ENCODE measurements at regions not wholly inside any gene's neighbourhood (a gene's known extent, or its start where the extent isn't known, plus 50 kb on each side); places are given as distances from the start of the nearest gene placed in this dataset.

- TF ChIP-seq, protein P1, sequence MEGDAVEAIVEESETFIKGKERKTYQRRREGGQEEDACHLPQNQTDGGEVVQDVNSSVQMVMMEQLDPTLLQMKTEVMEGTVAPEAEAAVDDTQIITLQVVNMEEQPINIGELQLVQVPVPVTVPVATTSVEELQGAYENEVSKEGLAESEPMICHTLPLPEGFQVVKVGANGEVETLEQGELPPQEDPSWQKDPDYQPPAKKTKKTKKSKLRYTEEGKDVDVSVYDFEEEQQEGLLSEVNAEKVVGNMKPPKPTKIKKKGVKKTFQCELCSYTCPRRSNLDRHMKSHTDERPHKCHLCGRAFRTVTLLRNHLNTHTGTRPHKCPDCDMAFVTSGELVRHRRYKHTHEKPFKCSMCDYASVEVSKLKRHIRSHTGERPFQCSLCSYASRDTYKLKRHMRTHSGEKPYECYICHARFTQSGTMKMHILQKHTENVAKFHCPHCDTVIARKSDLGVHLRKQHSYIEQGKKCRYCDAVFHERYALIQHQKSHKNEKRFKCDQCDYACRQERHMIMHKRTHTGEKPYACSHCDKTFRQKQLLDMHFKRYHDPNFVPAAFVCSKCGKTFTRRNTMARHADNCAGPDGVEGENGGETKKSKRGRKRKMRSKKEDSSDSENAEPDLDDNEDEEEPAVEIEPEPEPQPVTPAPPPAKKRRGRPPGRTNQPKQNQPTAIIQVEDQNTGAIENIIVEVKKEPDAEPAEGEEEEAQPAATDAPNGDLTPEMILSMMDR (IDR thresholded peaks at IDR 0.05) = no peak
- TF ChIP-seq POLR2A (IDR thresholded peaks at IDR 0.05) = no peak
These were observed 55.6 kb upstream of the CIBAR2 start for GRCh38 chr16:85167589-85168537.
